Neural cell (in vitro differentiated cells): ENCODE measurements at regions not wholly inside any gene's neighbourhood (a gene's known extent, or its start where the extent isn't known, plus 50 kb on each side); places are given as distances from the start of the nearest gene placed in this dataset.

ENCODE experiments used
- CTCF ChIP-seq: fragments of 450-650 bp; IDR thresholded peaks from 2 replicates; pipeline ENCODE4 v1.5.1; 2014; ENCODE audit warnings: antibody characterized with exemption, mild to moderate bottlenecking, moderate library complexity; ENCODE audit not compliant: poor library complexity, severe bottlenecking
- EP300 ChIP-seq: fragments of 450-650 bp; conservative IDR thresholded peaks from 2 replicates; pipeline ENCODE4 v1.6.1; 2014; ENCODE audit warnings: antibody characterized with exemption, mild to moderate bottlenecking, moderate library complexity; ENCODE audit not compliant: poor library complexity, severe bottlenecking
- EZH2 ChIP-seq: fragments of 200-600, 300-800 bp; shearing (Covaris generic), sonication (generic); IDR thresholded peaks from 2 replicates; pipeline ENCODE4 v1.6.1; 2014; ENCODE audit warnings: antibody characterized with exemption, low read length, borderline replicate concordance, mild to moderate bottlenecking; ENCODE audit not compliant: insufficient read depth, poor library complexity, severe bottlenecking
- MXI1 ChIP-seq: fragments of 450-650 bp; conservative IDR thresholded peaks from 2 replicates; pipeline ENCODE4 v1.6.1; 2014; ENCODE audit warnings: antibody characterized with exemption, mild to moderate bottlenecking; ENCODE audit not compliant: poor library complexity, severe bottlenecking
- POLR2AphosphoS5 ChIP-seq: IDR thresholded peaks from 2 replicates; pipeline ENCODE4 v1.6.1; 2012
- RAD21 ChIP-seq: fragments of 450-650 bp; conservative IDR thresholded peaks from 2 replicates; pipeline ENCODE4 v1.6.1; 2014; ENCODE audit warnings: antibody characterized with exemption, mild to moderate bottlenecking, moderate library complexity
- REST ChIP-seq: IDR thresholded peaks from 2 replicates; pipeline ENCODE4 v1.6.1; 2012; ENCODE audit warnings: borderline replicate concordance
- SMC3 ChIP-seq: fragments of 450-650 bp; conservative IDR thresholded peaks from 2 replicates; pipeline ENCODE4 v1.6.1; 2014; ENCODE audit warnings: antibody characterized with exemption, mild to moderate bottlenecking, moderate library complexity; ENCODE audit not compliant: poor library complexity
- TAF1 ChIP-seq: IDR thresholded peaks from 2 replicates; pipeline ENCODE4 v1.6.1; 2012; ENCODE audit warnings: low read depth

DNA sequence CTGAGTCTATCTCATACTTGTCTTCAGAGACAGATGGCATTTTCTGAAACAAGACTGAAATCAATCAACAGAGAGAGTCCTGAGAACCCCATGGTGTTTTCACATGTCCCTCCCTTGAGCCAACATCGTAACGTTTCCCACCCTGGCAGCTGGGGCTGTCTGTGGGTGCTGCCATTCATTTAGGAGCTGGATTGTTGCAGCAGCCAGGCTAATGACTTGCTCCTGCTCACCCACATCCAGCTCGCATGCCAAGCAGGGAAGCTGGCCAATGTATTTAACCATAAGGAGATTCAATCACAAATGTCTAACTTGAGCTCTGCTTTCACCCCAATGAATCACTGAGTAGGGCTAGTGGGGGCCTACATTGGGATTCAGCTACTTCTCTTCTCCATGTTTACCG, 146.1 kb downstream of the ADRA2A start:
- TF ChIP-seq RAD21 (no peak), SMC3 (no peak), EZH2 (no peak), CTCF (no peak), TAF1 (no peak), EP300 (no peak), REST (no peak), POLR2AphosphoS5 (no peak), MXI1 (no peak)
